ENCODE measurements at regions not wholly inside any gene's neighbourhood (a gene's known extent, or its start where the extent isn't known, plus 50 kb on each side); places are given as distances from the start of the nearest gene placed in this dataset.

- TF ChIP-seq ZSCAN25 (CRISPR knock-in tag; IDR thresholded peaks at IDR 0.05): no peak
- TF ChIP-seq ASH2L (IDR thresholded peaks at IDR 0.05; ENCODE audit: insufficient read length, low read depth, low read length): no peak
- no peak for TF ChIP-seq MAFK (conservative IDR thresholded peaks at IDR 0.05 in 1 of 2, IDR thresholded peaks at IDR 0.05 in 1 of 2; ENCODE audit: low read length in 2 of 2)
- no peak for TF ChIP-seq ATM (IDR thresholded peaks at IDR 0.05; ENCODE audit: borderline replicate concordance)
- no peak for TF ChIP-seq ZMAT5 (CRISPR knock-in tag; IDR thresholded peaks at IDR 0.05; ENCODE audit: borderline replicate concordance, low read depth)
- TF ChIP-seq ZBTB20 (CRISPR knock-in tag; IDR thresholded peaks at IDR 0.05; ENCODE audit: borderline replicate concordance, low read depth): no peak
- TF ChIP-seq DMTF1 (CRISPR knock-in tag; IDR thresholded peaks at IDR 0.05): no peak
- no peak for TF ChIP-seq ZNF18 (CRISPR knock-in tag; IDR thresholded peaks at IDR 0.05; ENCODE audit: insufficient replicate concordance)
- TF ChIP-seq SMARCE1 (IDR thresholded peaks at IDR 0.05; ENCODE audit: borderline replicate concordance): no peak
- no peak; the same call in 1 of the 2 replicates for TF ChIP-seq ZNF878 (CRISPR knock-in tag; IDR thresholded peaks at IDR 0.05)
- TF ChIP-seq AKNA (CRISPR knock-in tag; IDR thresholded peaks at IDR 0.05; ENCODE audit: borderline replicate concordance): no peak
- TF ChIP-seq KLF6 (CRISPR knock-in tag; IDR thresholded peaks at IDR 0.05): no peak
- TF ChIP-seq YEATS2 (CRISPR knock-in tag; IDR thresholded peaks at IDR 0.05; ENCODE audit: borderline replicate concordance): peak; percentile 44; the same call in 1 of the 2 replicates
- peak; percentile 76 for TF ChIP-seq ZNF614 (CRISPR knock-in tag; IDR thresholded peaks at IDR 0.05; ENCODE audit: borderline replicate concordance)
- no peak for TF ChIP-seq KLF13 (CRISPR knock-in tag; IDR thresholded peaks at IDR 0.05)
- TF ChIP-seq ZNF33B (CRISPR knock-in tag; IDR thresholded peaks at IDR 0.05): no peak
- TF ChIP-seq ZNF34 (CRISPR knock-in tag; IDR thresholded peaks at IDR 0.05; ENCODE audit: borderline replicate concordance): peak; percentile 94; the same call in 1 of the 2 replicates
- no peak for TF ChIP-seq CEBPB (IDR thresholded peaks at IDR 0.05; ENCODE audit: borderline replicate concordance, low read depth, low read length)
- TF ChIP-seq FOXM1 (CRISPR knock-in tag; IDR thresholded peaks at IDR 0.05): no peak
- TF ChIP-seq CAMTA2 (CRISPR knock-in tag; IDR thresholded peaks at IDR 0.05; ENCODE audit: borderline replicate concordance): no peak
These were observed 51.0 kb upstream of the TOX3 start (continued) for GRCh38 chr16:52597772-52598483.
